GM19043 (cell line): ENCODE measurements at regions not wholly inside any gene's neighbourhood (a gene's known extent, or its start where the extent isn't known, plus 50 kb on each side); places are given as distances from the start of the nearest gene placed in this dataset.
A peak's percentile ranks its signal among the peaks of the same experiment; 100 is the strongest.
"Not testable (repeated sequence)": the region's sequence is repeated elsewhere in the genome, so short reads cannot be mapped to it uniquely, and the experiment has no call there.

ENCODE experiments used
- ATAC-seq: cut with Tn5 transposase; IDR thresholded peaks from one replicate; pipeline ENCODE4 v1.9.1; 2021; ENCODE audit warnings: low read depth; ENCODE audit not compliant: unreplicated experiment

DNA sequence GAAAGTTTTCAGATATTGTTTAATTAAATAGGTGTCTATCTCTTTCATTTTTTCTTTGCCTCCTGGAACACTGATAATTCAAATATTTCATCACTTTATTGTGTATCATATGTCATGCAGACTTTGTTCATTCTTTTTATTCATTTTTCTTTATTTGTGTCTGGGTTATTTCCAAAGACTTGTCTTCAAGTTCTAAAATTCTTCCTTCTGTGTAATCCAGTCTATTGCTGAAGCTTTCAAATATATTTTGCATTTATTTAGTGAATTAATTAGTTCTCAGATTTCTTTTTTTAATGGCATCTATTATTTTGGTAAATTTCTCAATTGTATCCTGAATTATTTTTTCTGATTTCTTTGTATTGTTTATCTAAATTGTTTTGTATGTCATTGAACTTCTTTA is 70.1 kb downstream of the ZNF330 start:
- ATAC-seq, result no peak

DNA sequence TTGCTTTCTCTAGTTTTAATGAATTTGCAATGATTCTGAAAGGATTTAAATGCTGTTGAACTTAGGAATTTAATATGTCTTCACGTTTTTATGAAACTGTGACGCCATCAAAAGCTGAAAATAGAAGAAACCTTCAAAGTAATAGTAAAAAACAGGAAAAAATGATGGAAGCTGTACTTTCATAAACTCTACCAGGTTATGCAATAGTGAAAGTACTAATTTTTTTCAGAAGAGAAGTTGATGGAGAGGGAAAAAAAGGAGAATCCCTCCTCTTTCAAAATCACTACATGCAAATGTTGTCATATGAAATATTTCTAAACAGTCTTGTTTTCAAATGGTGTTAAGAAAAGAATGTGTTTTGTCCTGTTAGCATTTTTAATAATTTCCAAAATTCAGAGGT is 73.6 kb downstream of the ZNF330 start:
- ATAC-seq, result no peak

DNA sequence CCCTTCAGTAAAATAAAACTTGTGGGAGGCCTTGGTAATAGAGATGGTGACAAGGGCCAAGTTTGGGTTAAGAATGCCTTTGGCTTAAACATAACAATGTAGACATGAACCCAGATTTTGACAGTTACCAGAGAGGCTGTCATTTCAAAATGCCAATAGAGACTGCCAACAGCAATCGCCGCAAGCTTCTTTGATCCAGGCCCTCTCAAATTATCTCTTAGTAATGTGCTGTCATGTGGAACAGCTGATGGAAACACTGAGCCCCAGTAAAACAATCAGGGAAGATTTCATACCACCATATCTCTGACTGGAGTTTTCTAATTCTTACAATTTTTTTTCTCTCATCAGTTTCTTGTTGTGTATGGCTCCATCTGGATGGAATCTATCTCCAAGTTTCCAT is 80.5 kb downstream of the ZNF330 start:
- no peak for ATAC-seq

DNA sequence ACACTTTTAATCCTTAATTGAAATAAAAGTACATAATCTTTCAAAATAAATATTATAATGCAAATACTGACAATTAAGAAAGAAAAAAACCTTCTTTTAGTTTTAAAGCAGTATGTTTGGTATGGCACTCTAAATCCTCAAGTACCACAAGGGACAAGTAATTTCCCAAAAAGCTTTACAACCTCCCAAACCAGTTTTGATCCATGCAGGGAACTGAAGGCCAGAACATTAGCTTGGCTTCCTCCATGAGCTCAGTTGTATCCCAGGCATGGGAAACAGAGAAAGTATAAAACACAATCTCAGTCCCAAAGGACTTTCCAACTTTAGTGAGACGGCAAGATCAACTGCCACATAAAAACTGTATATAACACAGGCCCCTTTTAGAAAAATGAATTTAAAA is 82.2 kb downstream of the ZNF330 start:
- no peak for ATAC-seq

DNA sequence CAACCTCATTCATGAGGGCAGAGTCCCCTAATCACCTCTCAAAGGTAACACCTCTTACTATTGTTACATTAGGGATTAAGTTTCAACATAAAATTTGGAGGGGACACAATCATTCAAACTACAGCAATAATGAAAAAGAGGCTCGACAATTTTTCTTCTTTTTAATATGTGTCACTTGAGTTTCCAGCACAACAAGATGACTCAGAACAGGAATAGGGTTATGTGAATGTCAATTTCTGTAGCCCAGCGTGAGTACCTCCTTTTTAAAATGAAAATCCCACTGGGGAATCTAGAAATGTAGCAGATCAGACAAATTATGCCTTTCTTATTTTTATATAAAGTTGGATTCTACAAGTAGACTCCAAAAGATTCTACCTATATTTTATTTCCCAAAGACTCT is 83.7 kb downstream of the ZNF330 start:
- ATAC-seq, result no peak

DNA sequence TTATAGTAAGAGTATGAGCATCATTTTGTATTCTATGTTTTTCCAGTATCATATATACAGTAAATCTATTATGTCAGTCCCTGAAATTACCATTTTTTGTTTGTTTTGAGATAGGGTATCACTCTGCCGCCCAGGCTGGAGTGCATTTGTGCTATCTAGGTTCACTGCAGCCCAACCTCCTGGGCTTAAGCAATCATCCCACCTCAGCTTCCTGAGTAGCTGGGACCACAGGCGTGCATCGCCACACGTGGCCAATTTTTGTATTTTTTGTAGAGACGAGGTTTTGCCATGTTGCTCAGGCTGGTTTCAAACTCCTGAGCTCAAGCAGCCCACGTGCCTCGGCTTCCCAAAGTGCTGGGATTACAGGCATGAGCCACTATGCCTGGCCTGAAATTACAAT is 85.6 kb downstream of the ZNF330 start:
- no peak for ATAC-seq

DNA sequence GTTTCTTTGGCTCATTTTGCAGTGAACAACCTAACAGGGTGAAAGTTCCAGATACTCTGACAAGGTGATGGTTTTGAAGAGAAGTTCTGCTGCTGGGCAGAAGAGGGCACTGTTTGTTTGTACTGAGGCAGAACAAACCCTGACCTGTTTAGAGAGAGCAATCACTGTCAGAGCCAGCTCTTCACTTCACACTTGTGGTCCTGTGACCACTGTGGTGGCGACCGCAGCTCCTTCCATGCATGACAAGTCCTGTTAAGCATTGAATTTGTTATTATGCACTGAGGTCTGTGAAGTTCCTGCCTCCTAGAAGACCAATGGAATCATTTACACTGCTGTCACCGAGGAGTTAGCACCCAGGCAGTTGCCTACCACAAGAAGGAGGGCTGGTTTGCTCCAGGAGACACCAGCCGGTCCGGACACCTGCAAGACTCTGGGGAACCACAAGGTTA is 86.6 kb downstream of the ZNF330 start:
- peak; percentile 100 for ATAC-seq

DNA sequence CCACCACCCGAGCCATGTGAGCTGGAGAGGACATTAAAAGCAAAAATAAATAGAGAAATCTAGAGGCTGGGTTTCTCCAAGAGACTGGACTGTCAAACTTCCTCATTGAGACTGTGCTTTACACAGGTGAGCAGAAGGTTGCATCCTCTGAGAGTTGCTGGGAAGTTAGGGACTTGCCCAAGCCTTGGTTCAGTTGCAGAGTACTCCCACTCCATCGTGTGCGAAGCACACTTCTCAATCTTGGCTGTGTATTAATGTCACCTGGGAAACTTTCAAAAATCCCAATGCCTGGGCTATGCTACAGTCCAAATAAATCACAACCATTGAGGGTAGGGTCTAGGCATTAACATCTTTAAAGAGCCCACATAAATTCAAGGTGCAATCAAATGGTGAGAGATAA is 89.2 kb downstream of the ZNF330 start:
- no peak for ATAC-seq

DNA sequence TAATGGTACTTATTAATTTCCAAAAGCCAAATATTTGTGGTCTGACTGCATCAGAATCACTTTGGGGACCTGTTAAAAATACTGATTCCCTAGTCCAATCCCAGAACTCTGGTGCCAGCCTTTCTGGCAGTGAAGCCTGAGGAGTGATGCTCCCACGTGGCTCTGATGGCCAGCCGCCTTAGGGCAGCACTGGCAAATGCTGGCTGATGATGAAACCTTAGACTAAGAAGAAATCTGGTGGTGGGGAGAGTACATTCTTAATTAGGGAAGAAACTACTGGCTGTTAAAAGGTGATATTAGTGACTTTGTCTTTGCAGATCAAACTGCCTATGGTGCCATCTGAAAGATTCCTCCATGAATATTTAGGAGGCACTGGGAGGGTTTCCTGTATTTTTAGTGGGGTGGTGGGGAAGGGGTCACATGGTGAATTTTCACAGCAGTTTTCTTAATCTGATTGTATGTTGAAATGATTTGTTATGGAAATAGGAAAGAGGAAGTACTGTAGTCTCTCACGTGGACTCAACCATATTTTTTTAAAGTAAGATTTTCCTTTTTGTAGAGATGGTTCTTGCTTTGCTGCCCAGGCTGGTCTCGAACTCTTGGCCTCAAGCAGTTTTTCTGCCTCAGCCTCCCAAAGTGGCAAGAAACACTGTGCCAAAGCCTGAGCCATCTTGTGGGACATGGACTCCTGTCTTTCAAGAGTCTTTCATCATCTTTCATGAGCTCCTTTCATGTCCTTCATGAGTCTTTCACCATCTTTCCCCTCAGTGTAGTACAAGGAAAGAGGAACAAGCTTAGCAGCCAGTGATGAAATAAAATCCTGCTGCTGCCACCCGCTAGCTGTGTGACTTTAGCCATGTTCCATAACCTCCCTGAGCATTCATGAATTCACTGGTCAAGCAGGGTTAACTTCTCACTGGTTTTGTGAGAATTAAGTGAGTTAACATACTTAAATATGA is 90.8 kb downstream of the ZNF330 start:
- ATAC-seq, result no peak

DNA sequence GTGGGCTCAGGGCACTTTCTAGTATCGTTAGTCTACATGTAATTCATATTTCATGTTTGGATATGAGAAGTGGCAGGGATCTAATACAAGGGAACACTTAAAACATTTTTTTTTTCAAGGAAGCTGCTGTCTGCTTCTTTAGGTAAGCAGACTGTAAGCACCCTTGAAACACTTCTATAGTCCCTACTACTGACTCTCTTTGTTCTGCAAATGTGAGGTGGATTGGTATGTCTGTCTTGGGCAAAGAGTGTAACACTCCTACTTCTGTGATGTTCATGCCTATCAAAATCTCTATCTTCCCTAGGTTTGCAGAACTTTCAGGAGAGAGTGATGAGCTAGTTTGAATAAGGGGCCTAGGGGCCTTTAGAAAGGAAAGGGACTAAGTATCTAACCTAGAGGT is 93.9 kb downstream of the ZNF330 start:
- ATAC-seq, result no peak

DNA sequence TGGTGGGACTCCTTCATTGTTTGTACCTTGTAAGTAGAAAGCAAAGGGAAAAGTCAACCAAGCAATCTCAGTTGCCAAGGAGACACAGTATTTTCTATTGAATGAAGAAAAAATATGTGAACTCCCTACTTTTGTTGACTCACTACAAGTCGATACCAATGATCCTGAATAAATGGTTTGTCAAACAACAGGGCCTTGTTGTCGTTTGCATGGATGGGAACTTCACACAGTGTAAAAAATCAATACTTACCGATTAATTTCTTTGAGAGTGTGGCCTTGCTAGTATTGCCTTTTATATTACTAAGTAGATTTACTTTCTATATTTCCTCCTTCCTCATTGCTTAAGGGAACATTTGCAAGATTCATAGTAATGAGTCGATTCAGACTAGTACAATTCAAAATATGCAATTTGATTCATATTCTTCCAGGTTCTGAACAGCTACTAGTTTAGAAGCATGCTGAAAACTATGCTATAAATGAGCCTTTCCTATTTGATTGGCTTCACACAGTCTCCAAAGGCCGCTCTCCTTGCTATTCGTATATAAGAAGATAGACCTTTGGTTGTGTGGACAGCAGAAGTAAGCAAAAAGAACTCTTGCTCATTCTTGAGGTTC is 108.0 kb downstream of the ZNF330 start:
- no peak for ATAC-seq

DNA sequence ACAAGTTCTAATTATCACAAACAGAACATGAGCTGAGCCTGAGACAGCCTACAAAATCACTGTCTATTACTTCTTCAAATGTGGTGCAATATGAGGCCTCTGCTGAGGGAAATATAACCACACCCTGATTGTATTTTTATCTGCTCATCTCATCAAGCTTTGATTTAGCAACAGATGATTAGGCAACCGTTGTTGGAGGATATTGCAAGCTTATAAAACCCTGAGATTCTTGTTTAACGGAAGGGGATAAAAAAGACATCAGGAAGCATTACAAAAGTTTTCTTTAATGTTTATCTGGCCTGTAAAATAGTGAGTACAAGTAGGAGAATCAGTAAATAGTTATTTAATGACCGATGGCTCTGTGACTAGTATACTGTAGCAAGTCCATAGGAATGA is 108.5 kb downstream of the ZNF330 start:
- ATAC-seq, result no peak

DNA sequence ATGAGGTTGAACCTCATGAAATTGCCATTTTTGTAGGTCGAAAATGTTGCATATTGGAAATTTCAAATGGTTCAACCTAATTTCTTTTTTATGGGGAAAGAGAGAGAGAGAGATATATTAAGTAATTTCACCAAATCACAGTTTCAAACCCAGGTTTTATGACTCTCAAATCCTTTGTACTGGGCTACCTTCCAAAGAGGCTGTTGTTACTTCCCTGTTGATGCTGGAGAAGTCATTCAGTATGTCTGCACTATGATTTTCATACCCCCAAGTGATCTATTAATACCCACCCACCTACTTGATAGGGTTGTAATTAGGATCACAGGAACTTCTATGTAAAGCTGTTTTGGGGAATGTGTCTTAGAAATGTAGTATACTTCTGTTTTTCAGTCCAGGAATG is 109.9 kb downstream of the ZNF330 start:
- ATAC-seq, result no peak

DNA sequence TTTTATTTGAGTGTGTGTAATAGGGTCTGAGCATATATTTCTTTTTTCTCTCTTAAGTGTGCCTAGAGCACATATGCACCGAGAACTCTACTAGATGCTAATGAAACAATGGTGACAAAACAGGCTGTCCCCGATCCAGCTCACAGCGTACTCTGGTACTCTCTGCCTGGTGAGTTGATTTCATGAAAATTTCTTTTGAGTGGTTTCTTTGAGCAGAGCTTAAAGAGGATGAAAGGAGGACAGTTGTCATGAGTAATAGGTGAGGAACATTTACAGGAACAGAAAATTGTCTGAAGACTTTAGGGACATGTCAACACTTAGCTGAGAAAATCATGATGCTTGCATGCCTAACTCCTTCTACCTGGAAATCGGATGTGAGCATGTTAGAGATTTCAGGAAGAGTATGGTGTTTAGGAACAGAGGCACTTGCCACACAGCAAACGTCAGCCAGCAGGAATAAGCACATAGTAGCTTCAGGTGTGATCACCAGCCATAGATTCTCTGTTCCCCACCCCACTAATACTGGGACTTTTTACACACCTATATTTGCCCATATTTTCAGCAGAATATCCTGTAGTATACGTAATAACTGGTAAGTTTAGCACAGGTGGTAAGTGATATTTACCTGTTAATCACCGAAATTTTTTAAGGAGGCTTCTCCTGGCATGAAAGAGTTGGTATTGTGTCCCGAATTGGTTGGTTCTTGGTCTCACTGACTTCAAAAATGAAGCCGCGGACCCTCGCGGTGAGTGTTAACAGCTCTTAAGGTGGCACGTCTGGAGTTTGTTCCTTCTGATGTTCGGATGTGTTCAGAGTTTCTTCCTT is 111.1 kb downstream of the ZNF330 start:
- no peak for ATAC-seq

DNA sequence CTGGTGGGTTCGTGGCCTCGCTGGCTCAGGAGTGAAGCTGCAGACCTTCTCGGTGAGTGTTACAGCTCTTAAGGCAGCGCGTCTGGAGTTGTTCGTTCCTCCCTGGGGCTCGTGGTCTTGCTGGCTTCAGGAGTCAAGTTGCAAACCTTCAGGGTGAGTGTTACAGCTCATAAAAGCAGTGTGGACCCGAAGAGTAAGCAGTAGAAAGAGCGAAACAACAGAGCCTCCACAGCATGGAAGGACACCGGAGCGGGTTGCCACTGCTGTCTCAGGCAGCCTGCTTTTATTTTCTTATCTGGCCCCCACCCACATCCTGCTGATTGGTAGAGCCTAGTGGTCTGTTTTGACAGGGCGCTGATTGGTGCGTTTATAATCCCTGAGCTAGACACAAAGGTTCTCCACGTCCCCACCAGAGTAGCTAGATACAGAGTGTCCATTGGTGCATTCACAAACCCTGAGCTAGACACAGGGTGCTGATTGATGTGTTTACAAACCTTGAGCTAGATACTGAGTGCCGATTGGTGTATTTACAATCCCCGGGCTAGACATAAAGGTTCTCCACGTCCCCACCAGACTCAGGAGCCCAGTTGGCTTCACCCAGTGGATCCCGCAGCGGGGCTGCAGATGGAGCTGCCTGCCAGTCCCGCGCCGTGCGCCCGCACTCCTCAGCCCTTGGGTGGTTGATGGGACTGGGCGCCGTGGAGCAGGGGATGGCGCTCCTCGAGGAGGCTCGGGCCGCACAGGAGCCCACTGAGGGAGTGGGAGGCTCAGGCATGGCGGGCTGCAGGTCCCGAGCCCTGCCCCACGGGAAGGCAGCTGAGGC is 111.9 kb downstream of the ZNF330 start:
- ATAC-seq, result not testable (repeated sequence)

DNA sequence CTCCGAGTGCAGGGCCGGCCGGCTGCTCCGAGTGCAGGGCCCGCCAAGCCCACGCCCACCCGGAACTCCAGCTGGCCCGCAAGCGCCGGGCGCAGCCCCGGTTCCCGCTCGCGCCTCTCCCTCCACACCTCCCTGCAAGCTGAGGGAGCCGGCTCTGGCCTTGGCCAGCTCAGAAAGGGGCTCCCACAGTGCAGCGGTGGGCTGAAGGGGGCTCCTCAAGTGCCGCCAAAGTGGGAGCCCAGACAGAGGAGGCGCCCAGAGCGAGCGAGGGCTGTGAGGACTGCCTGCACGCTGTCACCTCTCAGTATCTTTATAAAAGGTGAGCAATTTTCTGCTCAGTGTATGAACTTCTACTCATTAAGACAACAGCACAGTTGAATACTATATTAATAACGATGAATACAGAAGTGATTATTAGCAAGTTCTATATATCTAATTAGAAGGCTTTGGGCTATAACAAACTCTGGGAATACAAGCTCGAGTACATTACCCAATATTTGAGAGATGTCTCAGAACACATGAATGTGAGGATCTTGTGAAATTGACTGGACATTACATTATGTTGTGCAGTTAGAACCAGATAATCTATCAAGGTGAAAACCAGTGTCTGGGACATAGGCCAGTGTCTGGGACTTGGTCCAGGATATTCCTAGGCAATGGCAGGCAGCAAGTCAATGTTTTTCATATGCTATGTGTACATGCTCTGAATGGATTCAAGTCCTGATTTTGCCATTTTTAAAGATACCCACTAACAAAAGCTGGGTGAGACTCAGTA is 112.9 kb downstream of the ZNF330 start:
- not testable (repeated sequence) for ATAC-seq

DNA sequence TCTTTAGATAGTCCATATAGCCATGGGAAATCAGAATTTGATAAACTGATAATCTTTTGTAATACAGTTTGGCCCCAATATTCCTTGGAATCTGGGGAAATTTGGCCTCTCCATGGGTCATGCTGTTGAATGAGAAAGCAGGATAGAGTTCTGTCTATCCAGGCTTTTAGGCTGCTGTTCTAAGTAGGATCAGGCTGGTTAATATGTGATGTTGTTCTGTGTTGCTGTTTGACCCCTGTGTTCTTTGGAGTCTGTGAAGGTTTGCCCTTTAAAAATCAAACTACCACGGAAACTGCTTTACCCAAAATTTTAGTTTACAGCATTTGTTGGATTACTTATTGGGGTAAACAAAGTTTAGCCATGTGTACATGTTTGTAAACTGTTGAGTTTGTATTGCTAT is 114.5 kb downstream of the ZNF330 start:
- no peak for ATAC-seq

DNA sequence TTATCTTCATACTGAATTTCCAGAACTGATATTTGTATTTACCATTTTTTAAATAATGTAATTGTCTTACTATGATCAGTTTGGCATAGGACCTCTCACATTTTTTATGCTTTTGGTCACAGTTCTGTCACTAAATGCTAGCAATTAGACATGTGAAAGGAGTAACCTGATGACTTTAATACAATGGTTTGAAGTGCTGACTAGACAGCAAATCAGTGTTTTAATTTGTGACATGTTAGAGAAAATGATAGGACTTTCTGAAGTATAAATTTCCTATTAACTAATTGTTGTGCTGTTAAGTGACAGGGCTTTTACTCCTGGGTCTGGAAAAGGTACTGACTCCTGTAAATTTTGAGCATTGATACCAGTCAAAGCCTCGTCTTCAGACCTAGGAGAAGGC is 117.5 kb downstream of the ZNF330 start:
- no peak for ATAC-seq

DNA sequence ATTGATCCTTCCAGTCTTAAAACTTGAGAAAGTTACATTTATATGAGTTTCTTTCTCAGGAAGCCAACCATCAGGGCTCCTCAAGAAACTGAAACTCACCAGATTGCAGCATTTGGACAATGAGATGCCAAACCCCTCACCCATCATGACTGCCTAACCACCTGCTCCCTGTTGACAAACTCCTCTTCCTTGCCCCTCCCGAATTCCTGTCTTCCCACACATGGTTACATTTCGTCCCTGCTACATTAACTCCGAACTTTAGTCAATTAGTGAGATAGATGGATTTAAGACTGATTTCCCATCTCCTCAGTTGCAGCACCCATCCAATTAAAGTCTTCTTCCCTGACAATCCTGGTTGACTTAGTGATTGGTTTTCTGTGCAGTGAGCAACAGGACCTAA is 118.7 kb downstream of the ZNF330 start:
- ATAC-seq, result no peak

DNA sequence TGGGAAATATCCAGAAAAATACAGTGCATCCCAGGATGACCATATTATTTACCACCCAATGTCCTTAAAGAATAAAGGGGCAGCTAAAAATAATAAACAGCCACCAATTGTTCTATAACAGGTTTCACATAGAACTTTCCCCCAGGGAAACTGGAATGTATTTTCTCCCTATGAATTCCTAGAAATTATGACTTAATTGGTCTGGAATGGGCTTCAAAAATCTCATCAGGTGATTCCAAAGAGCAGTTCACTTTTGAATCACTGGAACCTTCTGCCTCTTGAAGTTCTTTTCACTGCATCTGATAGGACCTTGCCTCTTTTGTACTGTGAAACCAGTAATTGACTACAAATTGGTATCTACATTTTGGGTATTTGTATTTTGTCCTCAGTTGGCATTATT is 119.3 kb downstream of the ZNF330 start:
- ATAC-seq, result no peak
